NCI-H2196 (cell line): ENCODE measurements at regions not wholly inside any gene's neighbourhood (a gene's known extent, or its start where the extent isn't known, plus 50 kb on each side); places are given as distances from the start of the nearest gene placed in this dataset.

Experiments
- DNase-seq: peaks from one replicate; lab custom pipeline; 2025; ENCODE audit not compliant: unreplicated experiment; lab: John Stamatoyannopoulos, UW

DNA sequence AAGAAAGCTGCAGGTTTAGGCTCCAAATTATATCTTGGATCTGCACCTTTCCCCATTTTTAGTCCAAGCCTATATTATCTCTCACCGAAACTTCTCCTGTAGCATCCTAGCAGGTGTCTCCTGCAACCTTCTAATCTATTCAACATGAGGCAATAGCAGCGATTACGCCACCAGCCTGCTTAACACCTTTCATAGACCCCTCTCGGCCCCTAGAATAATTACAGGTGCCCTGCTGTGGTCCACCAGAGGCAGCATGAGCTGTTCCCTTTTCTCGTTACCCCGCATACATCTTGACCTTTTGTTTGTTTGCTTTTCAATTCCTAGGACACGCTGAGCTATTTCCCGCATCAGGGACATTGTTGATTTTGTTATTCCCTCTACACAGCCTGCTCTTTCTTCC, 361.9 kb downstream of the CYRIA start:
- DNase-seq, result no peak

DNA sequence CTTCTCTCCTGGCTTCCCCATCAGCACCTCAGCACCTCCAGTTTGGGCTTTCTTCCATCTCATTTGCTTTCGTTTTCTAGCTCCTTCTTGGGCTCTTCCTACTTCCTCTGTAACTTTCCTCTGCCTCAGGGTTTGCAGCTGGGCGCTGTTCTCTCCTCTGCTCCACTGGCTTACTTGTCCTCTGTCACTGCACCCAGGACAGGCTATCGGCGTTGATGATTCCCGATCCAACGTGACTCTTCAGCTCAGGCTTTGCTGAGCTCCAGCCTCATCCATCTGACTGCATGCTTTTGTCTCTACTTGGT, 362.4 kb downstream of the CYRIA start:
- no peak for DNase-seq

DNA sequence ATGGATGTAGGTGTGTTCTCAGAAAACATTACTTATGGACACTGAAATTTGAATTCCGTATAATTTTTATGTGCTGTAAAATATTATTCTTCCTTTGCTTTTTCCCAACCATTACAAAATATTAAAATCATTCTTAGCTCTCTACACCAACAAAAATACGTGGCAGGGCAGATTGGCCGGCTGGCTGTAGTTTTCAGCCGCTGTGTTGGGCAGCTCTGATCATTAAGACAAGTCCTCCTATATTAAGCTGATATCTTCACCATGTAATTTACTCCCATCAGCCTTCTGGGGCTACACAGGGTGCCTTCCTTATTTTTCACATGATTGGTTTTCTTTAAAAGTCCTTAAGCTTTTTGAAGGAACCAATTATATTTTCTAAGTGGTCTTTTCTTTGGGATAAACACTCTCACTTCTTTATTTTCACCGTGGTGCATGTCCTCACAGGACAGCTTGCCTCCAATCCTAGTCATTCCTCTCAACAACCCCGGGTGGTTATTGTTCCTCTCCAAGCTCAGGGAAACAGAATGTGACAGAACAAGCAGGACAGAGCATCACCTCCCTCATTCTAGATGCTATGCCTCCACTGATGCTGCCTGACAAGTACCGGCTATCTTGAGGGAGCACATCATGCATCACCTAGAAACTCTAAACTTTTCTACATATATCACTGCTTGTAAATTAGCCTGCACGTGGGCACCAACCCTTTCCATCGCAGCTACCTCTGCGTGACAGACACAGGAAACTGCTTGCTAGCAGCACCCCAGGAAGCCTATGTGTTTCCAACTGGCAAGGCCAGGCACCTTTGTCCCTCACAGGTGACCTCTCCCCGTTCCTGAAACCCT, 362.3 kb downstream of the MYCN start:
- DNase-seq, result no peak

- no peak for DNase-seq
These were observed 361.6 kb downstream of the MYCN start for GRCh38 chr2:16301961-16302360.

GRCh38 chr2:16298866-16299265, 358.5 kb downstream of the MYCN start:
- DNase-seq, result no peak

- DNase-seq, result no peak
These were observed 356.2 kb downstream of the MYCN start for GRCh38 chr2:16296331-16297250.

DNA sequence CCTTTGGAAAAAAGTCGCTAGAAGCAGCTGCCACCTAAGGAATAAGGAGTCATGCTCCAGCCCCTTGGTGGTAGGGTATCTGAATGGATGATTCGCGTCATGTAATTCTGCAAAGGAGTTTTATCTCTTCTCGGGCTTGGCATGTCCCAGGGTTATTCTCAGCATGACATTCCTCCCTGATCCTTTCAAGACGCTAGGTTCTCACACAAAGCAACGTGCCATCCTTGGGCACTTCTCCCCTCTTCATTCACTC, 355.6 kb downstream of the MYCN start:
- no peak for DNase-seq

DNA sequence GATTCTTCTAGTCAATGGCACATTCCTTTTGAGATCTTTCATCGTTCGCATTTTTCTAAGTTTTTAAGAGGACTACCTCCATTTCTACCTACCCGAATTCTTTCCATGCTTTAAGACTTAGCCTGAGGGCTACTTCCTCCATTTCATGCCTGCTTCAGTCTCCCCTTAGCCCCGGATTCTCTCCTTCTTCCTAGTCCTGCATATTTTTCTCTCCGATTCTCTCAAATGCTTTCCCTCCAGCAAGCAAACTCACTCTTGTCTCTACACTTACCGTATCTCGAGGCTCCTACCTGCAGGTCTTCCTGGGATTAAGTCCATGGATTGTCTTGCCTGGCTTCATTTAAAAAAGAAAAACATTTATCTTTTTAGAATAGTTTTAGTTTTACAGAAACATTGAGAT, 354.4 kb downstream of the MYCN start:
- no peak for DNase-seq

GRCh38 chr2:16293871-16294270, 353.5 kb downstream of the MYCN start:
- DNase-seq, result no peak

DNA sequence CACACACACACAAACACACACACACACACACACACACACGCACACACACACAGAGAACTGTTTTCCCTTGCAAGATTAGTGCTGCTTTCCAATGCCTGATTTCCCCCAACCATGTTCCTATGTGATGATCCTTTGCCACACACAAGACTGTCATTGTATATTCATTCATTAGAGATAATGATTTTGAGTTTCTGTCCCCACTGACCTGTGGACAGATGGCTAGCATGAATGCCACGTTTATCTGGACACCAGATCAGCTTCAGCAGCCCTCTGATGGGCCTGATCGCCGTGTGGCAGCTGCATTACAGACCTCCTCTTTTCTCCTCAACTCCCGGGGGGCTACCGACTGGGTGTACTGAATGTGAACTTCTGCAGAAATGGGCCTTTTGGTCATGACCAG, 353.0 kb downstream of the MYCN start:
- no peak for DNase-seq

- DNase-seq, result no peak
These were observed 351.6 kb downstream of the MYCN start for GRCh38 chr2:16291731-16292550.

DNA sequence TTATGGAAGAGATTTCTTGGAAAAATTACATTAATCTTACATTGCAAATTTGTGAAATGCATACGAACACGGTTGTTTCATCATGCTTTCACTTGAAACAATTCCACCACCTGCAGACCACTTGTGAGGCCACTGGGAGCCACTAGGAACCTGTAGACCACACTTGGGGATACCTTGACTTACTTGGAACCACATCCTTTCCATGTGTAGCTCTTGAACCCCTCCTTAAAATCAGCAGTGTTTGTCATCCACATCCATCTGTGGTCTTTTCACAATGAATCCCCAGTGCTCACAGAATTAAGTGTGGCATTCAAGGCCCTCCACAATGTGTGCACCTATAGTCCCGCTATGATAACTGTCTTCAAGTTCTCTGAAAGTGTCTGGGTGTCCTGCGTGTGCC, 350.9 kb downstream of the MYCN start:
- no peak for DNase-seq

- no peak for DNase-seq
These were observed 350.1 kb downstream of the MYCN start for GRCh38 chr2:16290311-16291020.

GRCh38 chr2:16288371-16289112, 348.2 kb downstream of the MYCN start:
- no peak for DNase-seq

DNA sequence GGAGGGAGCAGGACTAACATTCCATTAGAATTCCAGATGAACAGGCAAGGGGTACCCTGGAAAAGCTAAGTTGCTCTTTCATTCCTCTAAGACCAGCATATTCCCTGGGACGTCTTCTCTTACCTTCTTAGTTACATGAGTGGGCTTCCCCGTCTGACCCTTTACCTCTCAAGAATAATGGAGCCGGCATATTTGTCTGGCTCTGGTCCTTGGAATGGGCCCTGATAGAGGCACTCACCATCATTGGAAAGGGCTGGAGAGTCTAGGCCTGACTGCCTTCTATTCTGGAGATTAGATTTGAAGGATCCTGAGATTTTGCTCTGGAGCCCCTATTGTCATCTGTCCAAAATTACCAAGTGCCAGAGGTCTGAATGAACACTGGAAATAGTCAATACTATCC, 347.5 kb downstream of the MYCN start:
- no peak for DNase-seq

DNA sequence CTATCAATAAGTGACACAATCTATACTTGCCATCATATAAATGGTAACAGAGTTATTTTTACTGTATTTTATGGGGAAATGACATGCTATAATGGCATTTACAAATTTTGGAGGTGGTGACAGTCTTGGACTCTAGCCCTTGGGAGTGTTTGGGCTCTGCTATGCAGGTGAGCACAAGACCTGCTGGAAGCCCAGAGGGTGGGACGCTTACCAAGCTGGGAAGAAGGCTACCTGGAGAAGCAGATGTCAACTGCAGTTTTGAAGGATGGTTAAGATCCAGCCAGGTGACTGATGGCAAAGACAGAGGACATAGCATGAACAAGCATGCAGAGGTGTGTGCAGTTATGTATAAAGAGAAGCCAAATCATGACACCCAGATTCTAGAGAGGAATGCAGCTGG, 346.9 kb downstream of the MYCN start:
- DNase-seq, result no peak

GRCh38 chr2:16285813-16286510, 345.6 kb downstream of the MYCN start:
- no peak for DNase-seq

DNA sequence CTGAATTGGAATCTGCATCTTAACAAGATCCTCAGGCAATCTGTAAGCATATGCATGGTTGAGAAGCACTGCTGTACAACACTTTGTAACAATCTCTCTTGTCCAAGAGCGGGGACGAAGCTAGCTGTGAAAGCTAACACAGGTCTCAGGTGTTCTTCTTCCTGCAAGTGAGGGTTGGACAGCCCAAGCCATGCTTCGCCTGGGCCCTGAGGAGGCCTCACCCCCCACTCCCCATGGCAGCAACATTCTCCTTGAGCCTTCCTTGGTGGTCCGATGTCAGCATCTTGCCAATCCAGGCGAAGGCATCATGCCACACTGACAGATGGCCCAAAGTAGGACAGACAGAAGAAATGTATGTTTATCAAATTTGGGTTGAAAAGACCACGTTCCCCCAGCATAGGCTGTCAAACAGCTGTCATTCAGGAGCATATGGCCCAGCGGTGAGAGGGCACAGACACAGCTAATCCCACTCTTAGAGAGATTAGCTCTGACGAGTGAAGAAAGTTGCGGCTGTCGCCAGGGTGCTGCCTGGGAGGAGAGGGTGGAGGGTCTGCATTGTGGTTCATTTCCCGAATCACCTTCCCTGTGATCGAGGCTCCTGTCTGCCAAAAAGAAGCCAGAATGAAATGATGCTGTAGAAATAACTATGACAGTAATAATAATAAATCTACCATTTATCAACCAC, 344.7 kb downstream of the MYCN start:
- DNase-seq, result no peak
